CD4-positive, alpha-beta T cell (primary cell): ENCODE measurements at regions not wholly inside any gene's neighbourhood (a gene's known extent, or its start where the extent isn't known, plus 50 kb on each side); places are given as distances from the start of the nearest gene placed in this dataset.

ENCODE experiments used
- ATAC-seq: fragments of 200-7000 bp; cut with Tn5 transposase; one replicate; pipeline ENCODE4 v1.10.0; 2022; ENCODE audit warnings: mild to moderate bottlenecking; ENCODE audit not compliant: poor library complexity
- CTCF ChIA-PET: fragments of 350-600 bp; sonication (Branson Sonifier 250); formaldehyde crosslinking; loops from one replicate; lab custom pipeline; 2021; ENCODE audit warnings: antibody characterized with exemption, inconsistent platforms; lab: Charles Lee
- POLR2A ChIA-PET: fragments of 350-600 bp; sonication (Branson Sonifier 250); formaldehyde crosslinking; loops from one replicate; lab custom pipeline; 2021; ENCODE audit warnings: antibody characterized with exemption, inconsistent platforms; lab: Charles Lee
- DNase-seq, 14 experiments: peaks; one replicate each; pipeline ENCODE4 v3.0.0-alpha.2; 2013 to 2020; ENCODE audit warnings: mixed read lengths in 2 of 14
- H3K27ac ChIP-seq, 2 donors: one replicate each; pipeline versions ENCODE4 v1.5.1 to v1.7.0; 2013; ENCODE audit warnings: low read length in 2 of 2, low read depth in 1 of 2, mild to moderate bottlenecking in 1 of 2
- H3K27me3 ChIP-seq, 2 experiments: 1 replicate in 1 of 2; 2 replicates in 1 of 2; pipeline versions ENCODE4 v1.6.1 to v1.7.0; 2013; ENCODE audit warnings: low read length in 2 of 2, control low read depth in 1 of 2, mild to moderate bottlenecking in 1 of 2, moderate library complexity in 1 of 2; ENCODE audit not compliant: insufficient read depth in 2 of 2, control insufficient read depth in 1 of 2
- H3K36me3 ChIP-seq: one replicate; pipeline ENCODE4 v1.6.1; 2013; ENCODE audit warnings: low read length, control low read depth; ENCODE audit not compliant: insufficient read depth
- H3K4me1 ChIP-seq: one replicate; pipeline ENCODE4 v1.6.1; 2013; ENCODE audit warnings: low read length, control low read depth; ENCODE audit not compliant: insufficient read depth
- H3K4me3 ChIP-seq: one replicate; pipeline ENCODE4 v1.5.1; 2013; ENCODE audit warnings: mild to moderate bottlenecking, low read length, moderate library complexity
- H3K9me3 ChIP-seq, 2 experiments: 1 replicate in 1 of 2; 2 replicates in 1 of 2; pipeline versions ENCODE4 v1.6.1 to v1.7.0; 2013; ENCODE audit warnings: low read length in 2 of 2, mild to moderate bottlenecking in 2 of 2, control low read depth in 1 of 2, moderate library complexity in 1 of 2; ENCODE audit not compliant: control insufficient read depth in 1 of 2, insufficient read depth in 1 of 2
- H3K27ac Mint-ChIP-seq: one replicate; pipeline ENCODE4 v1.8.0; 2020; ENCODE audit warnings: mixed read lengths
- H3K27me3 Mint-ChIP-seq: one replicate; pipeline ENCODE4 v1.8.0; 2021; ENCODE audit warnings: mixed read lengths
- H3K36me3 Mint-ChIP-seq: one replicate; pipeline ENCODE4 v1.8.0; 2021; ENCODE audit warnings: low read depth, mixed read lengths
- H3K4me1 Mint-ChIP-seq: one replicate; pipeline ENCODE4 v1.8.0; 2021; ENCODE audit warnings: low read depth, mixed read lengths
- H3K4me3 Mint-ChIP-seq: one replicate; pipeline ENCODE4 v1.8.0; 2020; ENCODE audit warnings: mild to moderate bottlenecking, mixed read lengths
- H3K9me3 Mint-ChIP-seq: one replicate; pipeline ENCODE4 v1.8.0; 2020; ENCODE audit warnings: mixed read lengths
- CTCF ChIP-seq: fragments of 200-600 bp; IDR thresholded peaks from one replicate; pipeline ENCODE4 v1.8.0; 2022; ENCODE audit warnings: antibody characterized with exemption, mild to moderate bottlenecking
- intact Hi-C, 2 experiments: fragments of 100-400 bp; cut with DNase I in 1 of 2; cut with micrococcal nuclease in 1 of 2; formaldehyde crosslinking; loops; one replicate each; pipeline versions ENCODE4 v1.15.1 to v1.9.0; 2023 to 2025; cut with DNase I, micrococcal nuclease

- Mint-ChIP-seq H3K27ac (no peak overlapping the region), H3K36me3 (no peaks in the 10 kb centered on the region), H3K4me3 (no peak overlapping the region), H3K4me1 (no peaks in the 10 kb centered on the region), H3K27me3 (no peaks in the 10 kb centered on the region), H3K9me3 (peaks cover 6% of the 10 kb centered on the region)
- TF ChIP-seq CTCF, result no peak
- ATAC-seq (no peak), DNase-seq (no peak)
- H3K27ac ChIP-seq, result no peak overlapping the region
- H3K4me1 ChIP-seq, result no peaks in the 10 kb centered on the region
- CTCF ChIA-PET, result no interaction called here
- H3K9me3 ChIP-seq, result no peaks in the 10 kb centered on the region
- H3K36me3 ChIP-seq, result no peaks in the 10 kb centered on the region
- H3K27me3 ChIP-seq, result no peaks in the 10 kb centered on the region
- H3K4me3 ChIP-seq, result no peak overlapping the region
- intact Hi-C loops, result no loop called here
- POLR2A ChIA-PET, result no interaction called here
Observed at GRCh38 chr11:37571246-37571645, 973.2 kb upstream of the RAG2 start.

DNA sequence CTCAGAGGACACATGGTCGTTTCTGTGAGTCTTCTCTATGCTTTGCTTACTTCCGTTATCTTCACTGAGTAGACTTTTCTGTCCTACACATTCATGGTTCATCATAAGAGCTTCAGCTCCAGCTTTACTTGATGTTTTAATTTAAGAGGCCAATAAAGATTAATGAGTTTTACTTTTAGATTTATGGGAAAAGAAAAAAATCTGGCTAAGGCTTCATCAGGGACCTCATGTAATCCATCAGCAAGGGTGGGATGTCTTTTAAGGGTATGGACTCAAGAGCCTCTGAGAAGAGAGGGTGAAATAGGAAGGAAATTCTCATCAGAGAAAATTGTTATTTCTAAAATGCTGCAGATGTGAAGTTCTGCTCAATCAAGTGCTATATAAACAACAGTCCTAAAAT is 963.0 kb upstream of the RAG2 start:
- DNase-seq, result no peak
- H3K27me3 Mint-ChIP-seq, result no peaks in the 10 kb centered on the region
- CTCF ChIA-PET, result no interaction called here
- Histone ChIP-seq H3K27ac (no peak overlapping the region), H3K27me3 (no peaks in the 10 kb centered on the region), H3K9me3 (peaks cover 6% of the 10 kb centered on the region in 2 experiments), H3K4me1 (no peaks in the 10 kb centered on the region), H3K4me3 (no peak overlapping the region), H3K36me3 (no peaks in the 10 kb centered on the region)
- intact Hi-C loops, result no loop called here
- no peak overlapping the region for H3K4me3 Mint-ChIP-seq
- TF ChIP-seq CTCF, result no peak
- no peaks in the 10 kb centered on the region for H3K4me1 Mint-ChIP-seq
- POLR2A ChIA-PET, result no interaction called here
- ATAC-seq, result no peak
- no peaks in the 10 kb centered on the region for H3K36me3 Mint-ChIP-seq
- no peak overlapping the region for H3K27ac Mint-ChIP-seq
- H3K9me3 Mint-ChIP-seq, result peaks cover 4% of the 10 kb centered on the region

- no peak overlapping the region for H3K27ac ChIP-seq
- no peak for TF ChIP-seq CTCF
- Mint-ChIP-seq H3K4me3 (no peak overlapping the region), H3K9me3 (peaks cover 4% of the 10 kb centered on the region), H3K27me3 (no peaks in the 10 kb centered on the region), H3K27ac (no peak overlapping the region), H3K36me3 (no peaks in the 10 kb centered on the region), H3K4me1 (no peaks in the 10 kb centered on the region)
- ATAC-seq, result no peak
- H3K4me1 ChIP-seq, result no peaks in the 10 kb centered on the region
- no peaks in the 10 kb centered on the region for H3K27me3 ChIP-seq
- H3K9me3 ChIP-seq, result peaks cover 5 to 6% of the 10 kb centered on the region in 2 experiments
- no peaks in the 10 kb centered on the region for H3K36me3 ChIP-seq
- ChIA-PET CTCF (no interaction called here), POLR2A (no interaction called here)
- H3K4me3 ChIP-seq, result no peak overlapping the region
- DNase-seq, result no peak
- intact Hi-C loops, result no loop called here
Observed at GRCh38 chr11:37560346-37560745, 962.3 kb upstream of the RAG2 start.
